ENCODE measurements at regions not wholly inside any gene's neighbourhood (a gene's known extent, or its start where the extent isn't known, plus 50 kb on each side); places are given as distances from the start of the nearest gene placed in this dataset.

DNA sequence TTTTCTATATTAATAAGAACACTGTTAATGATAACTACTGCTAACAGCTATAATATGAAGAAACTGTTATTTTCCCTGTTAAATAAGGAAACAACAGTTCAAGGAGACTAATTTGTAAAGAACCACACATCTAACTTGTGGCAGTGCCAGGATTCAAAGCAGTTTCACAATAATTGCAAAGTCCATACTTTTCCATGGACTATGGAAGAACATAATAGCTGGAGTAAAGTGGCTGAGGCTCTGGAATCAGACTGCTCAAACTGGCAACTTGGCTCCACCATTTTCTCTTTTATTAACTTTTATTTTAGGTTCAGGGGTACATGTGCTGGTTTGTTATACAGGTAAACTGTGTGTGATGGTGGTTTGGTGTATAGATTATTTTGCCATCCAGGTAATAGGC is 393.7 kb upstream of the CPEB2 start:
- Histone ChIP-seq H3K79me2 (ENCODE audit: insufficient read depth, low read length) (no peaks in the 10 kb centered on the region), H2AFZ (ENCODE audit: low read length) (no peak overlapping the region), H3K4me3 (ENCODE audit: insufficient read depth, low read length) (no peak overlapping the region)

DNA sequence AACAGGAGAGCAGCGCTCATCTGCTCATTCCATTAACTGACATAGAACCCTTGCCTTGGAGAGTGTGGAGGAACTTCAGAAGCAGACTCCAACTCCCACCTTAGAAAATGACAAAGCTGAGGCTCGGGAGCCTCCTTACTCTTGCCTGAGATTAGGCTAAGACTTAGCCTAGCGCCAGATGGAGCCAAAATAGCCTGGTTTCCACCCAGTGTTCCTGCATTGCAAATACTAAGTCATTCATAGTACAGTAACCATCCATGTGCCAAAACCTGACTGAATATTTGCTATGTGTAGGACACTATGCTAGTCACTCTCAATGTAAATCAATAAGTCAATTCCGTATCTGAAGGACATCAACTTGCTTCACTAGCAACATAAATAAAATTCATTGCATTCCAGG is 387.4 kb upstream of the CPEB2 start:
- Histone ChIP-seq H3K27ac (ENCODE audit: low read depth, low read length) (no peak overlapping the region), H2AFZ (ENCODE audit: low read length) (no peak overlapping the region), H3K4me2 (ENCODE audit: insufficient read depth, low read length) (no peak overlapping the region), H3K4me3 (ENCODE audit: insufficient read depth, low read length) (no peak overlapping the region), H3K27me3 (ENCODE audit: insufficient read depth, low read length) (no peaks in the 10 kb centered on the region), H3K4me1 (ENCODE audit: insufficient read depth, low read length) (peaks cover 3% of the 10 kb centered on the region), H3K36me3 (ENCODE audit: insufficient read depth, low read length) (no peaks in the 10 kb centered on the region), H3K9me3 (ENCODE audit: low read depth, low read length) (no peaks in the 10 kb centered on the region), H3K79me2 (ENCODE audit: insufficient read depth, low read length) (no peaks in the 10 kb centered on the region), H4K20me1 (ENCODE audit: insufficient read depth, low read length) (no peaks in the 10 kb centered on the region)
- DNase-seq (ENCODE audit: insufficient read length, low spot score, missing footprints), result no peak
- TF ChIP-seq, protein P1, sequence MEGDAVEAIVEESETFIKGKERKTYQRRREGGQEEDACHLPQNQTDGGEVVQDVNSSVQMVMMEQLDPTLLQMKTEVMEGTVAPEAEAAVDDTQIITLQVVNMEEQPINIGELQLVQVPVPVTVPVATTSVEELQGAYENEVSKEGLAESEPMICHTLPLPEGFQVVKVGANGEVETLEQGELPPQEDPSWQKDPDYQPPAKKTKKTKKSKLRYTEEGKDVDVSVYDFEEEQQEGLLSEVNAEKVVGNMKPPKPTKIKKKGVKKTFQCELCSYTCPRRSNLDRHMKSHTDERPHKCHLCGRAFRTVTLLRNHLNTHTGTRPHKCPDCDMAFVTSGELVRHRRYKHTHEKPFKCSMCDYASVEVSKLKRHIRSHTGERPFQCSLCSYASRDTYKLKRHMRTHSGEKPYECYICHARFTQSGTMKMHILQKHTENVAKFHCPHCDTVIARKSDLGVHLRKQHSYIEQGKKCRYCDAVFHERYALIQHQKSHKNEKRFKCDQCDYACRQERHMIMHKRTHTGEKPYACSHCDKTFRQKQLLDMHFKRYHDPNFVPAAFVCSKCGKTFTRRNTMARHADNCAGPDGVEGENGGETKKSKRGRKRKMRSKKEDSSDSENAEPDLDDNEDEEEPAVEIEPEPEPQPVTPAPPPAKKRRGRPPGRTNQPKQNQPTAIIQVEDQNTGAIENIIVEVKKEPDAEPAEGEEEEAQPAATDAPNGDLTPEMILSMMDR (IDR thresholded peaks at IDR 0.05; ENCODE audit: extremely low read depth, low read depth, low read length), result no peak

More for the DNA sequence above, 393.7 kb upstream of the CPEB2 start:
- Histone ChIP-seq H3K27me3 (ENCODE audit: insufficient read depth, low read length) (no peaks in the 10 kb centered on the region), H3K4me1 (ENCODE audit: insufficient read depth, low read length) (peaks cover 4% of the 10 kb centered on the region), H3K36me3 (ENCODE audit: insufficient read depth, low read length) (no peaks in the 10 kb centered on the region), H4K20me1 (ENCODE audit: insufficient read depth, low read length) (no peaks in the 10 kb centered on the region), H3K27ac (ENCODE audit: low read depth, low read length) (no peak overlapping the region), H3K4me2 (ENCODE audit: insufficient read depth, low read length) (no peak overlapping the region), H3K9me3 (ENCODE audit: low read depth, low read length) (no peaks in the 10 kb centered on the region)
- TF ChIP-seq, protein P1 (IDR thresholded peaks at IDR 0.05; ENCODE audit: extremely low read depth, low read depth, low read length), result no peak
- DNase-seq (ENCODE audit: insufficient read length, low spot score, missing footprints), result no peak

DNA sequence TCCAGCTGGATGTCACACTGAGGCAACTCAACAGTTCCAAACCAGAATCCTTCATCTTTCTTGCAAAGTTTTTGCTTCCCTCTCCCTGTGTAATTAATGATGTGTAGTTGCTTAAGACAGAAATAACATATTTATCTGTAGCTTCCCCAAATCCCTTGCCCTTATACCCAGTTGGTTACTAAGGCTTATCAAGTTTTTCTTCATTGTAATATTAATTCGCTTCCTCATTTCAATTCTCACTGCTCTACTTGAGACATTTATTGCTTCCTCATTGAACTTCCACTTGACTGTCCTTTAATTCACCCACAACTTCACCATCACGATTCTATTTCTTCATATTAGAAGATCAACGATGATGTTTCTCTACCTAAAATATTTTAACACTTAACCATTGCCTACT is 386.6 kb upstream of the CPEB2 start:
- no peaks in the 10 kb centered on the region for H3K9me3 ChIP-seq (ENCODE audit: low read depth, low read length)
- H3K4me2 ChIP-seq (ENCODE audit: insufficient read depth, low read length), result no peak overlapping the region
- H3K36me3 ChIP-seq (ENCODE audit: insufficient read depth, low read length), result no peaks in the 10 kb centered on the region
- H3K79me2 ChIP-seq (ENCODE audit: insufficient read depth, low read length), result no peaks in the 10 kb centered on the region
- no peaks in the 10 kb centered on the region for H4K20me1 ChIP-seq (ENCODE audit: insufficient read depth, low read length)
- H2AFZ ChIP-seq (ENCODE audit: low read length), result no peak overlapping the region
- TF ChIP-seq, protein P1 (IDR thresholded peaks at IDR 0.05; ENCODE audit: extremely low read depth, low read depth, low read length), result no peak
- H3K27me3 ChIP-seq (ENCODE audit: insufficient read depth, low read length), result no peaks in the 10 kb centered on the region
- H3K4me3 ChIP-seq (ENCODE audit: insufficient read depth, low read length), result no peak overlapping the region
- no peak for DNase-seq (ENCODE audit: insufficient read length, low spot score, missing footprints)
- H3K4me1 ChIP-seq (ENCODE audit: insufficient read depth, low read length), result peaks cover 3% of the 10 kb centered on the region
- no peak overlapping the region for H3K27ac ChIP-seq (ENCODE audit: low read depth, low read length)

DNA sequence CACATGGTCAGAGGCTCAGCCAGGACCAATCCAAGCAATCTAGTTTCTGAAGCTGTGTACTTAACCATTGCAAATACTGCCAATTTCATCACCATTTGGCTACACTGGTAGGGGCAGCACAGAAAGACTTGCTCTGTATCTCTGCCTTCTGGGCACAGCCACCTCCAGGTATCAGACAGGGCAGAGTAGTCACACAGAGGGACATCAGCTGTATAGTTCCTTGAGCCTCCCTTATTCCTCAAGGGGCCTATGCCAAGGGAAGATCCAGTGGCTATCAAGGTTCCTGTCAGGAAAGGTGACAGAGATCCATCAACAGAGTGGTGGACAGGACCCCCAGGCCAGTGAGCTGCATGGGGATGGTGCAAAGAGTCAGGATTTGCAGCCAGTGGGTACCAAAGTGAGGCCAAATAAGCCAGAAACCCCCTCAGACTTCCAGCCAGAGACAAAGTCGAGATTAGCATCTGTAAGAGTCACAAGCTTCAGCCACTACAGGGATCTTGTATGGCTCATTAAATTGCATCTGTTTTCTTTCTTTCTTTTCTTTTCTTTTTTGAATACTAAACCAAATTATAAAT is 381.6 kb upstream of the CPEB2 start:
- no peaks in the 10 kb centered on the region for H3K79me2 ChIP-seq (ENCODE audit: insufficient read depth, low read length)
- DNase-seq (ENCODE audit: insufficient read length, low spot score, missing footprints), result no peak
- H3K27me3 ChIP-seq (ENCODE audit: insufficient read depth, low read length), result no peaks in the 10 kb centered on the region
- H3K27ac ChIP-seq (ENCODE audit: low read depth, low read length), result no peak overlapping the region
- no peaks in the 10 kb centered on the region for H3K36me3 ChIP-seq (ENCODE audit: insufficient read depth, low read length)
- no peaks in the 10 kb centered on the region for H3K9me3 ChIP-seq (ENCODE audit: low read depth, low read length)
- peaks cover 3% of the 10 kb centered on the region for H3K4me1 ChIP-seq (ENCODE audit: insufficient read depth, low read length)
- H4K20me1 ChIP-seq (ENCODE audit: insufficient read depth, low read length), result no peaks in the 10 kb centered on the region
- H2AFZ ChIP-seq (ENCODE audit: low read length), result no peak overlapping the region
- TF ChIP-seq, protein P1 (IDR thresholded peaks at IDR 0.05; ENCODE audit: extremely low read depth, low read depth, low read length), result no peak
- H3K4me3 ChIP-seq (ENCODE audit: insufficient read depth, low read length), result no peak overlapping the region
- no peak overlapping the region for H3K4me2 ChIP-seq (ENCODE audit: insufficient read depth, low read length)
